WERI-Rb-1 (cell line): ENCODE measurements at regions not wholly inside any gene's neighbourhood (a gene's known extent, or its start where the extent isn't known, plus 50 kb on each side); places are given as distances from the start of the nearest gene placed in this dataset.

Source experiments
- DNase-seq: peaks from one replicate; pipeline ENCODE4 v3.0.0-alpha.2; 2020
- H3K27ac ChIP-seq: fragments of 250-450 bp; sonication (Bioruptor Pico); 2 replicates; pipeline ENCODE4 v1.5.1; 2020; ENCODE audit warnings: mild to moderate bottlenecking, moderate library complexity
- H3K27me3 ChIP-seq: fragments of 250-450 bp; sonication (Bioruptor Pico); 2 replicates; pipeline ENCODE4 v1.5.1; 2021; ENCODE audit warnings: mild to moderate bottlenecking, low read depth, moderate library complexity; ENCODE audit not compliant: insufficient read depth, severe bottlenecking
- H3K36me3 ChIP-seq: fragments of 250-450 bp; sonication (Bioruptor Pico); 2 replicates; pipeline ENCODE4 v1.5.1; 2020; ENCODE audit warnings: mild to moderate bottlenecking, moderate library complexity
- H3K4me3 ChIP-seq: 2 replicates; pipeline ENCODE4 v1.5.1; 2011; ENCODE audit warnings: low read depth, mild to moderate bottlenecking, control low read depth, low read length
- H3K9me3 ChIP-seq: fragments of 250-450 bp; sonication (Bioruptor Pico); 2 replicates; pipeline ENCODE4 v1.5.1; 2021; ENCODE audit warnings: mild to moderate bottlenecking, moderate library complexity; ENCODE audit not compliant: severe bottlenecking
- TF ChIP-seq, protein P1 (sequence below): IDR thresholded peaks from 2 replicates; pipeline ENCODE4 v1.5.1; 2011; ENCODE audit warnings: low read depth, mild to moderate bottlenecking, control low read depth, inconsistent platforms, low read length

DNA sequence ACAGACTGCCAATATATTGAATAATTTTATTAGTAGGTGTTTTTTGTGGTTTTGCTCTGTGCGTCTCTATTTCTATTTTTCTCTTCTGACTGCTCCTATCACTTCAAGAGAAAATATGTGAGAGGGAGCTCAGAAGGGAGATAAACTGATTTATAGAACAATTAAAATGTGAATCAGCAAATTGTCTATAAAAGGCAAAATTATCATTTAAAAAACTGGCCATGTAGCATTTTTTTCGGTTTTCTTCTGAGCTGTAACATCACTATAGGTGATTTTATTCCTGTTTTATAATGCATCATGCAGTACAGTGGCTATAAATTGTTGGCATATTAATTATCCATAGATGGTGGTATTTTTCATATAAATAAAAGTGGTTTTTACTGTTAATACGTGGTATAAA lies 416.5 kb downstream of the DOK5 start:
- DNase-seq = no peak
- Histone ChIP-seq H3K27me3 (peaks cover 41% of the 10 kb centered on the region), H3K36me3 (no peaks in the 10 kb centered on the region), H3K27ac (no peak overlapping the region), H3K4me3 (no peak overlapping the region), H3K9me3 (no peaks in the 10 kb centered on the region)
- TF ChIP-seq, protein P1, sequence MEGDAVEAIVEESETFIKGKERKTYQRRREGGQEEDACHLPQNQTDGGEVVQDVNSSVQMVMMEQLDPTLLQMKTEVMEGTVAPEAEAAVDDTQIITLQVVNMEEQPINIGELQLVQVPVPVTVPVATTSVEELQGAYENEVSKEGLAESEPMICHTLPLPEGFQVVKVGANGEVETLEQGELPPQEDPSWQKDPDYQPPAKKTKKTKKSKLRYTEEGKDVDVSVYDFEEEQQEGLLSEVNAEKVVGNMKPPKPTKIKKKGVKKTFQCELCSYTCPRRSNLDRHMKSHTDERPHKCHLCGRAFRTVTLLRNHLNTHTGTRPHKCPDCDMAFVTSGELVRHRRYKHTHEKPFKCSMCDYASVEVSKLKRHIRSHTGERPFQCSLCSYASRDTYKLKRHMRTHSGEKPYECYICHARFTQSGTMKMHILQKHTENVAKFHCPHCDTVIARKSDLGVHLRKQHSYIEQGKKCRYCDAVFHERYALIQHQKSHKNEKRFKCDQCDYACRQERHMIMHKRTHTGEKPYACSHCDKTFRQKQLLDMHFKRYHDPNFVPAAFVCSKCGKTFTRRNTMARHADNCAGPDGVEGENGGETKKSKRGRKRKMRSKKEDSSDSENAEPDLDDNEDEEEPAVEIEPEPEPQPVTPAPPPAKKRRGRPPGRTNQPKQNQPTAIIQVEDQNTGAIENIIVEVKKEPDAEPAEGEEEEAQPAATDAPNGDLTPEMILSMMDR = no peak

DNA sequence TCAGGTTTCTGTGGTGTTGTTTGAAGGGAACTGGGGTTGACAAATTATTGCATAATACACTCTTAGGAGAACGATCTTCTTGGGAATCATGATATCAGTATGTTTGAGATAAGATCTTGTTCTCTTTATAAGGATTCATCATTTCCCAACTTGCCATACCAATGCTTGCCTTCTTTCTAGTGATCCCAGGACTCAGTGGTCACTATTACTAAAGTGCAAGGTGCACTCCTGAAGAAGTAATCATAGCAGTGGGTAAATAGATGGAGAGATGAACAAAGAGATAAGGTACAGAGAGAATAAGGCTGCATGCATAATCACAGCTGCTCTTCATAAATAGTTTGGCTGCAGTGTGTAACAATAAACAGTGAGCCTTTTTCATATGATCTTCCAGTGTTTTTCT lies 404.0 kb downstream of the DOK5 start:
- TF ChIP-seq, protein P1 = no peak
- H3K9me3 ChIP-seq = no peaks in the 10 kb centered on the region
- H3K4me3 ChIP-seq = no peak overlapping the region
- no peak overlapping the region for H3K27ac ChIP-seq
- H3K27me3 ChIP-seq = peaks cover 7% of the 10 kb centered on the region
- no peaks in the 10 kb centered on the region for H3K36me3 ChIP-seq
- DNase-seq = no peak

DNA sequence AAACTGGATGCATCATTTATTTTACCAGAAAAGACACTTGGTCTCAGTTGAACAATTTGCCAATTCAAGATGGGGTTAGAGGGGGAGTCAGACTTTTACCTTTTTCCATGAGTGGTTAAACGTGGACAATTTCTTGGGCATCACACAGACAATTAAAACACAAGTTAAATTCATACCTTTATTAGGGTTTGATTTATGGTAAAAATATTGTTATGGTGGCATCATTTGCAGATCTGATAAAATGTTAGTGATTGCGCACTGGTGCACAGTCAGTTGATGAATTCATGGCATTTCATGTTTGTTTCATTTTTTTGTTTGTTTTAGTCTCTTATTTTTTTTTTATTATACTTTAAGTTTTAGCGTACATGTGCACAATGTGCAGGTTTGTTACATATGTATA lies 399.9 kb downstream of the DOK5 start:
- H3K4me3 ChIP-seq = no peak overlapping the region
- no peaks in the 10 kb centered on the region for H3K9me3 ChIP-seq
- no peak overlapping the region for H3K27ac ChIP-seq
- DNase-seq = no peak
- H3K36me3 ChIP-seq = no peaks in the 10 kb centered on the region
- H3K27me3 ChIP-seq = peaks cover 7% of the 10 kb centered on the region
- TF ChIP-seq, protein P1 = no peak

DNA sequence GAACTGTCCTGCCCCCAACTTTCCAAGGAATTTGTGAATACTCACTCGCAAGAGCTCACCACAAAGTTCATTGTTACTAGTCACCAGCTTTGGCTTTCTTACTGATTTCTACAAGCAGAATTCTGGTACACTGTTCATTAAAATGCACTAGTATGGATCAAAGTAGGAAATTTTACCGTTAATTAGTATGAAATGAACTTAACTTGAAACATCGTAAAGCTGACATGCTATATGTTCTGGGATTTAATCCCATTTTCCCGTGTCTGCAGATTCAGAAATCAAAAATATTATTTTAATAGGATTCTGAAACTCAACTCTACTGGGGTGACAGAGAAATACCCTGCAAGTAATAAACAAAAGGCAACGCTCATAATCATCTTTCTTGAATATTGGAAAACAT lies 399.3 kb downstream of the DOK5 start:
- no peak overlapping the region for H3K27ac ChIP-seq
- no peak overlapping the region for H3K4me3 ChIP-seq
- no peaks in the 10 kb centered on the region for H3K9me3 ChIP-seq
- DNase-seq = no peak
- TF ChIP-seq, protein P1 = no peak
- H3K36me3 ChIP-seq = no peaks in the 10 kb centered on the region
- peaks cover 7% of the 10 kb centered on the region for H3K27me3 ChIP-seq

DNA sequence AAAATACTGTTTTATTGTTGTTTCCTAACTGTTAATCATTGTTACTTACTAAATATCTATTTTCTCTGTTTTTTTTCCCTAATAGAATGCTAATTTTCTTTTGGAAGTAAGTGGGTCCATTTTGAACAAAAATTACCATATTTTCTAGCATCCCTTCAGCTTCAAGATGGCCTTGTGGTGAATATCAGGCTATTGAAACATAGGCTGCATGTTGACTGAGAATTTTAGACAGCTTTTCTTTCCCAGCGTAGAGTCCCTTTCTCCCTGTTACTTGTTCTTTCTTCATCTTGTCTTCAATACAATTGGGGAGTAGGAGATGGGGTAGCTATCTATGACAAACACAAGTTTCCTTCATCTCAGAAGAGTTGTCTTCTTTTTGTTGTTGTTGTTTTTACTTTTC lies 397.0 kb downstream of the DOK5 start:
- no peaks in the 10 kb centered on the region for H3K36me3 ChIP-seq
- no peak overlapping the region for H3K4me3 ChIP-seq
- H3K27ac ChIP-seq = no peak overlapping the region
- TF ChIP-seq, protein P1 = no peak
- peaks cover 4% of the 10 kb centered on the region for H3K27me3 ChIP-seq
- no peaks in the 10 kb centered on the region for H3K9me3 ChIP-seq
- no peak for DNase-seq

DNA sequence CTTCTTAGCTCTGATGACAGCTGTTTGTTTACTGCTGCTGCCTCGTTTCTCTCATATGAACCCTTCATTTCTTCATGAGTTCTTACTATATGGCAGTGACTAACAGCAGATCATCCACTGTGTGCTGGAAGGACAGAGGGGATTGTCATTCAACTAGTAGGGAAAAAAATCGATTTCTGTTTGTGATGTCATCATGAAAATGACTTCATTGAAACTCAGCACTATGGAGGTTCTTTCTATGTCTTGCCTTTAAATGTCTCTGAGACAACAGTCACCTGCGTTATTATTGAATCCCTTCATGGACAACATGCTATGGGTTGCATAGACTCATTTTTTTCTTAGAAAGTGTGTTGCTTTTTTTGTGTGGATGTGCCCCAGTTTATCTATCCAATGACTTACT lies 394.4 kb downstream of the DOK5 start:
- Histone ChIP-seq H3K4me3 (no peak overlapping the region), H3K9me3 (no peaks in the 10 kb centered on the region), H3K36me3 (no peaks in the 10 kb centered on the region), H3K27ac (no peak overlapping the region), H3K27me3 (peaks cover 8% of the 10 kb centered on the region)
- TF ChIP-seq, protein P1 = no peak
- DNase-seq = no peak
